ENCODE measurements at regions not wholly inside any gene's neighbourhood (a gene's known extent, or its start where the extent isn't known, plus 50 kb on each side); places are given as distances from the start of the nearest gene placed in this dataset.

DNA sequence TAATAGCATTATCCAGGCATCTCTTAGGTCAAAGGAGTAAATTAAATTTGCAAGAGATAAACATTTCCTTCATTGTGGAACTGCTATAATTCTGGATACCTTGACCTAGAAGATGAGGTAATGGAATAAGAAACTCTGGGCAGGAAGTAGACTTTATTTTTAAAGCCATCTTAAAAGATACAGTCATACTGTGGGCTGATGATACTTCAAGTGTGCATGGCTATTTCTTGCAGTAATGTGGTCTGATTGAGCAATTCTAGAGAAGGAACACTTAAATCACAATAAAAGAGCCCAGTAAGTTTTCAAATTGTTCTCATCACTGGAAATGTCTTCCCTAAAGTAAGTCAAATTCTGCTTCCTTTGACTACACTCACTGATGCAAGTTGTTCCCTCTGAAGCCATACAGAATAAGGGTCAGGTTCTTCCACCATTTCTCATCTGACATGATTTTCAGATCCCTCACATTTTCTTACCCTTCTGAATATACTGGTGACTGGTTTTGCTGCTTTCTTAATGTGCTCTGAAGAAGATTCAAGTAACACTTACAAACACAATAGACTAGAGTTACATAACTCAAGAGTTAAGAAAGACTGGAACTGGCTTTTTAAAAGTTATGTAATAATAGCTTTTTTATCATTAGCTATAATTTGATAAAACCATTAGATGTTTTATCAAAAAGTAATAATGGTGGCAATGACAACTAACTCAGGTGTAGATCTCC lies 62.6 kb upstream of the TMEM244 start:
- TF ChIP-seq, protein P1, sequence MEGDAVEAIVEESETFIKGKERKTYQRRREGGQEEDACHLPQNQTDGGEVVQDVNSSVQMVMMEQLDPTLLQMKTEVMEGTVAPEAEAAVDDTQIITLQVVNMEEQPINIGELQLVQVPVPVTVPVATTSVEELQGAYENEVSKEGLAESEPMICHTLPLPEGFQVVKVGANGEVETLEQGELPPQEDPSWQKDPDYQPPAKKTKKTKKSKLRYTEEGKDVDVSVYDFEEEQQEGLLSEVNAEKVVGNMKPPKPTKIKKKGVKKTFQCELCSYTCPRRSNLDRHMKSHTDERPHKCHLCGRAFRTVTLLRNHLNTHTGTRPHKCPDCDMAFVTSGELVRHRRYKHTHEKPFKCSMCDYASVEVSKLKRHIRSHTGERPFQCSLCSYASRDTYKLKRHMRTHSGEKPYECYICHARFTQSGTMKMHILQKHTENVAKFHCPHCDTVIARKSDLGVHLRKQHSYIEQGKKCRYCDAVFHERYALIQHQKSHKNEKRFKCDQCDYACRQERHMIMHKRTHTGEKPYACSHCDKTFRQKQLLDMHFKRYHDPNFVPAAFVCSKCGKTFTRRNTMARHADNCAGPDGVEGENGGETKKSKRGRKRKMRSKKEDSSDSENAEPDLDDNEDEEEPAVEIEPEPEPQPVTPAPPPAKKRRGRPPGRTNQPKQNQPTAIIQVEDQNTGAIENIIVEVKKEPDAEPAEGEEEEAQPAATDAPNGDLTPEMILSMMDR (conservative IDR thresholded peaks at IDR 0.05; ENCODE audit: low read depth, low read length), result no peak
- no peak for TF ChIP-seq EZH2 (IDR thresholded peaks at IDR 0.05; ENCODE audit: low read length, unreplicated experiment)

All from PC-3 (cell line).